Right lobe of liver (tissue), 6 donors: ENCODE measurements at regions not wholly inside any gene's neighbourhood (a gene's known extent, or its start where the extent isn't known, plus 50 kb on each side); places are given as distances from the start of the nearest gene placed in this dataset.

Experiments used
- ATAC-seq, 4 donors: fragments of 200-7000 bp; cut with Tn5 transposase; one replicate each; pipeline ENCODE4 v1.9.1; 2020; ENCODE audit warnings: mild to moderate bottlenecking in 4 of 4, moderate library complexity in 4 of 4
- DNase-seq, 3 donors: peaks; one replicate each; pipeline ENCODE4 v3.0.0-alpha.2; 2020
- H3K27ac ChIP-seq, 3 donors: fragments of 200-600 bp; one replicate each; pipeline ENCODE4 v1.8.0; 2022
- H3K27me3 ChIP-seq, 2 donors: fragments of 200-600 bp; one replicate each; pipeline ENCODE4 v1.8.0; 2022
- H3K36me3 ChIP-seq, 4 donors: fragments of 200-600 bp; sonication (generic) in 1 of 4; one replicate each; pipeline versions ENCODE4 v1.5.1 to v1.8.0; 2017 to 2022; ENCODE audit warnings: control low read depth in 1 of 4
- H3K4me1 ChIP-seq, 4 donors: fragments of 200-600 bp; sonication (generic) in 1 of 4; one replicate each; pipeline versions ENCODE4 v1.5.1 to v1.8.0; 2017 to 2022; ENCODE audit warnings: control low read depth in 1 of 4
- H3K4me3 ChIP-seq, 3 donors: fragments of 200-600 bp; one replicate each; pipeline ENCODE4 v1.8.0; 2022
- H3K9me3 ChIP-seq, 4 donors: fragments of 200-600 bp; sonication (generic) in 1 of 4; one replicate each; pipeline versions ENCODE4 v1.5.1 to v1.8.0; 2017 to 2022; ENCODE audit warnings: control low read depth in 1 of 4
- POLR2A ChIP-seq: fragments of 450-650 bp; IDR thresholded peaks from one replicate; pipeline ENCODE4 v1.6.1; 2017; ENCODE audit warnings: antibody characterized with exemption, mild to moderate bottlenecking
- WGBS: methylation state at CpG from one replicate; pipeline ENCODE4 v1.1.6; 2018; ENCODE audit warnings: low coverage, low lambda C conversion rate; ENCODE audit not compliant: insufficient coverage; ENCODE audit errors: missing lambda C conversion rate; 5-methylcytosine and 5-hydroxymethylcytosine counted together
- intact Hi-C, 2 donors: fragments of 100-400 bp; cut with DNase I; formaldehyde crosslinking; loops; one replicate each; pipeline versions ENCODE4 v1.11.2 to v1.14.1; 2022
- TF ChIP-seq, protein P1 (sequence below), 4 donors: fragments of 200-600 bp in 3 of 4; fragments of 450-650 bp in 1 of 4; IDR thresholded peaks; one replicate each; pipeline versions ENCODE4 v1.5.1 to v1.8.0; 2016 to 2022; ENCODE audit warnings: antibody characterized with exemption in 4 of 4, mild to moderate bottlenecking in 2 of 4
- donor health status: DM: no; HTN: yes; CAD: no.
- donor health status: DM: no; HTN: no; CAD: no.
- donor health status: DM: no; HTN: no; CAD: no.
- donor health status: DM: no; HTN: yes; CAD: no.
- donor health status: DM: no; HTN: yes; CAD: no.

DNA sequence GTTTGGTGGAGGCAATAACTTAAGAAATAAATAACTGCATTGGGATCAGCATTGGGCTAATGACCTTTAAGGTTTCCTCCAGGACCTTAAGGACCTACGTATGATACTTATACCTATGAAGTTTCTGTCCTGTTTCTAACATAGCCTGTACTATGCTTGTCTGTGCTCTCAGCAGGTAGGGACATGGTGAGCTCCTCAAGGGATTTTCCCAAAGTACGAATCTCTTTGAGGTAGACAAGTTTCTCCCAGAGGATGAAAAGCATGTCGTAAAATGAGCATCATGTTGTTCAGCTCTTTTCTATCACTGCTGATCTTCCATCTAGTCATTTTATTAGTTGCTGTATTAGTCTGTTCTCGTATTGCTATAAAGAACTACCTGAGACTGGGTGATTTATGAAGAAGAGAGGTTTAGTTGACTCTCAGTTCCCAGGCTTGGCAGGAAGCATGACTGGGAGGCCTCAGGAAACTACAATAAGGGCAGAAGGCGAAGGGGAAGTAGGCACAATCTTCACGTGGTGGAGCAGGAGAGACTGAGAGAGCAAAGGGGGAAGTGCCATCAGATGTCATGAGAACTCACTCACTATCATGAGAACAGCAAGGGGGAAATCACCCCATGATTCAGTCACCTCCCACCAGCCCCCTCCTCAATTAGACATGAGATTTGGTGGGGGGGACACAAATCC is 77.8 kb upstream of the TGM3 start:
- no peak for DNase-seq
- ATAC-seq: peak; percentile 50 to 79 (median 78)
- TF ChIP-seq POLR2A: no peak
- TF ChIP-seq, protein P1, sequence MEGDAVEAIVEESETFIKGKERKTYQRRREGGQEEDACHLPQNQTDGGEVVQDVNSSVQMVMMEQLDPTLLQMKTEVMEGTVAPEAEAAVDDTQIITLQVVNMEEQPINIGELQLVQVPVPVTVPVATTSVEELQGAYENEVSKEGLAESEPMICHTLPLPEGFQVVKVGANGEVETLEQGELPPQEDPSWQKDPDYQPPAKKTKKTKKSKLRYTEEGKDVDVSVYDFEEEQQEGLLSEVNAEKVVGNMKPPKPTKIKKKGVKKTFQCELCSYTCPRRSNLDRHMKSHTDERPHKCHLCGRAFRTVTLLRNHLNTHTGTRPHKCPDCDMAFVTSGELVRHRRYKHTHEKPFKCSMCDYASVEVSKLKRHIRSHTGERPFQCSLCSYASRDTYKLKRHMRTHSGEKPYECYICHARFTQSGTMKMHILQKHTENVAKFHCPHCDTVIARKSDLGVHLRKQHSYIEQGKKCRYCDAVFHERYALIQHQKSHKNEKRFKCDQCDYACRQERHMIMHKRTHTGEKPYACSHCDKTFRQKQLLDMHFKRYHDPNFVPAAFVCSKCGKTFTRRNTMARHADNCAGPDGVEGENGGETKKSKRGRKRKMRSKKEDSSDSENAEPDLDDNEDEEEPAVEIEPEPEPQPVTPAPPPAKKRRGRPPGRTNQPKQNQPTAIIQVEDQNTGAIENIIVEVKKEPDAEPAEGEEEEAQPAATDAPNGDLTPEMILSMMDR (IDR thresholded peaks at IDR 0.05): no peak

DNA sequence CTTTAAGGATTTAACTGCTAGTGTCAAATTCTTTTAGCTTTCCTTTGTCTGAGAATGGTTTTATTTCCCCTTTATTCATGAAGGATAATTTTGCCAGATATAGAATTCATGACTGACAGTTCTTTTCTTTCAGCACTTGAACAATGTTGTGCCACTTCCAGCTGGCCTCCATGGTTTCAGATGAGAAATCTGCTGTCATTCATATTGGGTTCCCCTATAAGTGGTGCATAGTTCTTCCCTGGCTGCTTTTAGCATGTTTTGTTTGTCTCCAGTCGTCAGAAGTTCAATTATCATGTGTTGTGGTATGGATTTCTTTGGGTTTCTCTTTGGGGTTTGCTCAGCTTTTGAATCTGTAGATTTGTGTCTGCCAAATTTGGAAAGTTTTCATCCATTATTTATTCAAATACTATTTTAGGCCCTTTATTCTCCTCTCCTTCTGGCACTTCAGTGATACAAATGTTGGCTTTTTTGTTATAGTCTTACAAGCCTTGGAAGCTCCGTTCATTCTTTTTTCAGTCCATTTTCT is 76.3 kb upstream of the TGM3 start:
- Histone ChIP-seq H3K9me3 (no peaks in the 10 kb centered on the region), H3K27ac (no peak overlapping the region), H3K27me3 (no peaks in the 10 kb centered on the region), H3K4me3 (no peak overlapping the region), H3K36me3 (no peaks in the 10 kb centered on the region), H3K4me1 (no peaks in the 10 kb centered on the region)
- TF ChIP-seq, protein P1 (IDR thresholded peaks at IDR 0.05): no peak
- no peak for TF ChIP-seq POLR2A
- intact Hi-C loops: loop anchor here (10.0 kb wide), 2 partner anchors 125 to 245 kb away; no protein-coding TSS in a partner anchor
- ATAC-seq: no peak
- 82% methylated on average over 2 of the region's 2 CpGs for WGBS
- no peak for DNase-seq

More for the DNA sequence above, 77.8 kb upstream of the TGM3 start:
- 69% methylated on average over 5 of the region's 6 CpGs for WGBS
- H3K9me3 ChIP-seq: no peaks in the 10 kb centered on the region
- H3K4me3 ChIP-seq: no peak overlapping the region
- no peaks in the 10 kb centered on the region for H3K36me3 ChIP-seq
- H3K27ac ChIP-seq: peak overlapping the region in 2 of 3 donors; percentile 29 to 51
- intact Hi-C loops: loop anchor here (10.0 kb wide), 2 partner anchors 127 to 247 kb away; no protein-coding TSS in a partner anchor
- H3K27me3 ChIP-seq: no peaks in the 10 kb centered on the region
- H3K4me1 ChIP-seq: no peaks in the 10 kb centered on the region

DNA sequence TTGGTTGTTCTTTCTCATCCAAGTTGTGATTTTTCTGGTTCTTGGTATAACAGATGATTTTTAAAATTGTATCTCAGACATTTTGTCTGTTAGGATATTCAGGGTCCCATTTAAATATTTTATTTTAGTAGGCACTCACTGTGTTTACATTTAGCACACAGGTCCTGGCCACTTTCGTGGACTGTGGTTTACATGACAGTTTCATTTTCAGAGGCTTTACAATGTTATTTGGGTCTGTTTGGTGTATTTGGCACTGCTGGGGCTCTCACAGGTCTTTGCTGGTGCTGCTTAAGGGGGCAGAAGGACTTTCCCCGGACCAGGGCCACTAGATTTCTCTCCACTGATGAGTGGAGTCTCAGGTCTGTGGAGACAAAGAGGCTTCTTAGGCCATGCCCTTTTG is 75.5 kb upstream of the TGM3 start:
- no peak overlapping the region for H3K27ac ChIP-seq
- no peaks in the 10 kb centered on the region for H3K27me3 ChIP-seq
- TF ChIP-seq, protein P1 (IDR thresholded peaks at IDR 0.05): no peak
- no peak for TF ChIP-seq POLR2A
- no peaks in the 10 kb centered on the region for H3K36me3 ChIP-seq
- WGBS: 83% methylated on average over 2 of the region's 2 CpGs
- DNase-seq (no peak), ATAC-seq (no peak)
- H3K9me3 ChIP-seq: no peaks in the 10 kb centered on the region
- no peak overlapping the region for H3K4me3 ChIP-seq
- intact Hi-C loops: no loop called here
- no peaks in the 10 kb centered on the region for H3K4me1 ChIP-seq

DNA sequence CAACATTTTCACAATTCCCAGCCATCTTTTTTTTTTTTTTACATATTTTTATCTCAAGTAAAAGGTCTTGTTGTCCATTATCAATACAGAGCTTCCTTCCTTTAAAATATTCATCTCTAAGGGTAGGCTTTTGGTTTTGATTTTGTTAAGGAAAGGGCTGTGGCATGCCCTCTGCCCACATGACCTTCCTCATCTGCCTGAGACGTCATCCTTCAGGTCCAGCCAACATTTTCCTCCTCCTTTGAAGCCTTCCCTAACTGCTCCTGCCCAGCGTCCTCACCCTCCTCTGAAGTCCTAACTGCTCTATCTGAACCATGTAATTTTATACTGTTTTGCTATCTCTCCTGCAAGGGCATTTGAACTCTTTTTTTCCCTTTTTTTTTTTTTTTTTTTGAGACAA is 73.9 kb upstream of the TGM3 start:
- Histone ChIP-seq H3K27me3 (no peaks in the 10 kb centered on the region), H3K4me3 (no peak overlapping the region), H3K27ac (no peak overlapping the region), H3K9me3 (no peaks in the 10 kb centered on the region), H3K4me1 (no peaks in the 10 kb centered on the region), H3K36me3 (no peaks in the 10 kb centered on the region)
- 38% methylated on average over 2 of the region's 2 CpGs for WGBS
- ATAC-seq (peak; percentile 62 to 70 (median 66)), DNase-seq (no peak)
- intact Hi-C loops: no loop called here
- TF ChIP-seq POLR2A: no peak
- TF ChIP-seq, protein P1 (IDR thresholded peaks at IDR 0.05): no peak
